ENCODE measurements at regions not wholly inside any gene's neighbourhood (a gene's known extent, or its start where the extent isn't known, plus 50 kb on each side); places are given as distances from the start of the nearest gene placed in this dataset.
"Not testable (repeated sequence)": the region's sequence is repeated elsewhere in the genome, so short reads cannot be mapped to it uniquely, and the experiment has no call there.

- TF ChIP-seq ZNF76 (tag by site-specific recombination; IDR thresholded peaks at IDR 0.05; ENCODE audit: borderline replicate concordance, low read depth) (no peak), ZNF266 (tag by site-specific recombination; IDR thresholded peaks at IDR 0.05; ENCODE audit: low read depth) (no peak)
Measured at GRCh38 chr6:80517525-80517924, 411.1 kb downstream of the BCKDHB start (continued).

GRCh38 chr6:80510521-80510920 lies 404.1 kb downstream of the BCKDHB start:
- H3K9me3 ChIP-seq (ENCODE audit: control insufficient read depth, insufficient read depth, low read depth, low read length); CTCF ChIA-PET; H3K4me1 ChIP-seq (ENCODE audit: control insufficient read depth, insufficient read depth, low read length); H3K4me3 ChIP-seq (ENCODE audit: low read depth, low read length); POLR2A ChIA-PET; H3K36me3 ChIP-seq (ENCODE audit: control insufficient read depth in 2 of 2, insufficient read depth in 1 of 2, low read length in 2 of 2); H3K27ac ChIP-seq (ENCODE audit: extremely low read depth, low read depth, low read length): not testable (repeated sequence)

GRCh38 chr6:80508885-80509630 lies 402.6 kb downstream of the BCKDHB start:
- Histone ChIP-seq H3K4me3 (ENCODE audit: low read depth, low read length) (no peak overlapping the region), H3K4me1 (ENCODE audit: control insufficient read depth, insufficient read depth, low read length) (peaks cover 8% of the 10 kb centered on the region; the same call in 1 of the 2 replicates), H3K27ac (ENCODE audit: extremely low read depth, low read depth, low read length) (no peak overlapping the region), H3K36me3 (ENCODE audit: control insufficient read depth in 2 of 2, insufficient read depth in 1 of 2, low read length in 2 of 2) (no peaks in the 10 kb centered on the region), H3K9me3 (ENCODE audit: control insufficient read depth, insufficient read depth, low read depth, low read length) (no peaks in the 10 kb centered on the region)
- CTCF ChIA-PET, result interaction anchor here (0.8 kb wide), 1 partner anchor 528 kb away, joined by 6 read pairs; no protein-coding TSS in a partner anchor
- POLR2A ChIA-PET, result no interaction called here
- TF ChIP-seq PRDM2 (tag by site-specific recombination; IDR thresholded peaks at IDR 0.05; ENCODE audit: borderline replicate concordance) (no peak), PBX3 (CRISPR knock-in tag; IDR thresholded peaks at IDR 0.05) (no peak), ZNF26 (tag by site-specific recombination; IDR thresholded peaks at IDR 0.05) (no peak), SP3 (tag by site-specific recombination; IDR thresholded peaks at IDR 0.05) (no peak), SCRT2 (tag by site-specific recombination; IDR thresholded peaks at IDR 0.05) (peak; percentile 46; the same call in 1 of the 2 replicates), ZNF2 (tag by site-specific recombination; IDR thresholded peaks at IDR 0.05) (no peak), RBAK (tag by site-specific recombination; IDR thresholded peaks at IDR 0.05) (no peak), ZNF239 (tag by site-specific recombination; IDR thresholded peaks at IDR 0.05) (no peak), ZNF560 (tag by site-specific recombination; IDR thresholded peaks at IDR 0.05; ENCODE audit: borderline replicate concordance) (no peak), ZSCAN18 (tag by site-specific recombination; IDR thresholded peaks at IDR 0.05) (no peak), ZNF449 (tag by site-specific recombination; IDR thresholded peaks at IDR 0.05) (no peak), GLIS2 (tag by site-specific recombination; IDR thresholded peaks at IDR 0.05) (no peak), ZNF654 (tag by site-specific recombination; IDR thresholded peaks at IDR 0.05; ENCODE audit: low read depth) (no peak), ZNF10 (tag by site-specific recombination; IDR thresholded peaks at IDR 0.05) (no peak), FEZF1 (tag by site-specific recombination; IDR thresholded peaks at IDR 0.05) (peak; percentile 20; the same call in 1 of the 2 replicates), SETDB1 (IDR thresholded peaks at IDR 0.05; ENCODE audit: insufficient read length, low read length) (peak; percentile 9), ZNF768 (tag by site-specific recombination; IDR thresholded peaks at IDR 0.05) (no peak)
